ENCODE measurements at regions not wholly inside any gene's neighbourhood (a gene's known extent, or its start where the extent isn't known, plus 50 kb on each side); places are given as distances from the start of the nearest gene placed in this dataset.
A peak's percentile ranks its signal among the peaks of the same experiment; 100 is the strongest.

GRCh38 chr3:14262867-14263266, 84.2 kb downstream of the LSM3 start:
- Histone ChIP-seq H3K9ac (ENCODE audit: low read depth, low read length) (no peak overlapping the region), H3K23ac (ENCODE audit: low read depth, low read length) (no peak overlapping the region), H3K36me3 (ENCODE audit: control insufficient read depth, insufficient read depth, low read length) (no peaks in the 10 kb centered on the region), H2AFZ (replicated peaks; ENCODE audit: low read length, poor library complexity) (no peak overlapping the region), H4K20me1 (ENCODE audit: insufficient read depth, low read length) (no peaks in the 10 kb centered on the region), H3K9me3 (ENCODE audit: control insufficient read depth, insufficient read depth, low read length) (no peaks in the 10 kb centered on the region), H3K9me1 (ENCODE audit: insufficient read depth, low read length) (peaks cover 4% of the 10 kb centered on the region), H3K27me3 (ENCODE audit: control insufficient read depth, insufficient read depth, low read length) (no peaks in the 10 kb centered on the region), H3K56ac (ENCODE audit: extremely low read depth, insufficient read depth, low read length) (no peak overlapping the region), H2AK9ac (replicated peaks; ENCODE audit: low read depth, low read length, poor library complexity) (no peak overlapping the region), H4K8ac (ENCODE audit: low read depth in 2 of 2, low read length in 2 of 2) (no peak overlapping the region), H3K18ac (ENCODE audit: low read depth, low read length) (peak overlapping the region; percentile 39; the same call in 1 of the 2 replicates), H4K91ac (ENCODE audit: insufficient read depth, low read depth, low read length) (peak overlapping the region; percentile 34; the same call in 1 of the 2 replicates), H2AK5ac (ENCODE audit: low read depth, low read length) (no peak overlapping the region), H3K27ac (ENCODE audit: insufficient read depth, low read length) (no peak overlapping the region), H2BK5ac (ENCODE audit: low read depth, low read length, poor library complexity, severe bottlenecking) (no peak overlapping the region), H3K79me1 (ENCODE audit: low read depth in 1 of 2, low read length in 2 of 2) (no peaks in the 10 kb centered on the region), H2BK120ac (ENCODE audit: low read depth, low read length) (peak overlapping the region; percentile 16), H2BK15ac (ENCODE audit: low read depth, low read length) (no peak overlapping the region), H3K4me2 (ENCODE audit: low read depth, low read length) (no peak overlapping the region), H2BK20ac (ENCODE audit: low read depth, low read length) (no peak overlapping the region), H3K14ac (replicated peaks; ENCODE audit: low read depth, low read length) (no peak overlapping the region), H3K4me1 (ENCODE audit: control insufficient read depth, insufficient read depth, low read length) (peaks cover 28% of the 10 kb centered on the region), H3K4me3 (ENCODE audit: insufficient read depth, low read depth, low read length) (no peak overlapping the region), H3K4ac (ENCODE audit: low read depth, low read length) (peak overlapping the region; percentile 46; the same call in 1 of the 2 replicates), H4K5ac (ENCODE audit: low read depth, low read length) (peak overlapping the region; percentile 69; the same call in 1 of the 2 replicates)
- in situ Hi-C loops (cut with MboI; ENCODE audit: low sequenced_read_pairs) (loop anchor here (5.0 kb wide), 1 partner anchor 199 kb away; no protein-coding TSS in a partner anchor), intact Hi-C loops (cut with micrococcal nuclease) (no loop called here), dilution Hi-C loops (cut with HindIII; ENCODE audit: low sequenced_read_pairs, unreplicated experiment) (no loop called here)
- ChIA-PET POLR2A (ENCODE audit: unreplicated experiment) (no interaction called here), CTCF (interaction anchor here (1.0 kb wide), 1 partner anchor 92 kb away, joined by 3 read pairs; no protein-coding TSS in a partner anchor)
- TF ChIP-seq NFE2L2 (IDR thresholded peaks at IDR 0.05; ENCODE audit: low read depth, low read length), result no peak
- TF ChIP-seq RAD21 (IDR thresholded peaks at IDR 0.05; ENCODE audit: low read length), result no peak
- no peak for TF ChIP-seq MAFK (IDR thresholded peaks at IDR 0.05; ENCODE audit: low read depth, low read length)
- no peak for TF ChIP-seq CHD1 (IDR thresholded peaks at IDR 0.05; ENCODE audit: low read depth, low read length)
- no peak for ATAC-seq (ENCODE audit: low read depth)
- WGBS, 2 experiments (ENCODE audit: extremely low coverage in 2 of 2, insufficient read length in 1 of 2), result no CpG with 5 or more reads among the region's 3 CpGs
- BruUV-seq (replicated peaks), result no TSS peak
- DNase-seq, result no peak
